ENCODE measurements at regions not wholly inside any gene's neighbourhood (a gene's known extent, or its start where the extent isn't known, plus 50 kb on each side); places are given as distances from the start of the nearest gene placed in this dataset.

GRCh38 chr14:38080696-38081095 is 127.0 kb upstream of the SSTR1 start:
- H3K4me3 ChIP-seq (ENCODE audit: low read length), result no peak overlapping the region
- no peak overlapping the region for H3K9ac ChIP-seq (ENCODE audit: low read length)
- H3K4me1 ChIP-seq (ENCODE audit: control insufficient read depth, low read depth, low read length), result peaks cover 14% of the 10 kb centered on the region

GRCh38 chr14:38083039-38083438 is 124.7 kb upstream of the SSTR1 start:
- H3K27me3 ChIP-seq (ENCODE audit: control insufficient read depth, insufficient read depth, low read length), result no peaks in the 10 kb centered on the region
- peaks cover 14% of the 10 kb centered on the region for H3K4me1 ChIP-seq (ENCODE audit: control insufficient read depth, low read depth, low read length)
- H3K9ac ChIP-seq (ENCODE audit: low read length), result no peak overlapping the region
- no peaks in the 10 kb centered on the region for H3K9me3 ChIP-seq (ENCODE audit: control insufficient read depth, low read depth, low read length)
- no peak overlapping the region for H3K27ac ChIP-seq (ENCODE audit: low read length)
- no peak overlapping the region for H3K4me3 ChIP-seq (ENCODE audit: low read length)
- no peaks in the 10 kb centered on the region for H3K36me3 ChIP-seq (ENCODE audit: control insufficient read depth, low read depth, low read length)

More at GRCh38 chr14:38080696-38081095, 127.0 kb upstream of the SSTR1 start:
- no peaks in the 10 kb centered on the region for H3K36me3 ChIP-seq (ENCODE audit: control insufficient read depth, low read depth, low read length)
- H3K27ac ChIP-seq (ENCODE audit: low read length), result no peak overlapping the region
- H3K9me3 ChIP-seq (ENCODE audit: control insufficient read depth, low read depth, low read length), result no peaks in the 10 kb centered on the region
- H3K27me3 ChIP-seq (ENCODE audit: control insufficient read depth, insufficient read depth, low read length), result no peaks in the 10 kb centered on the region

- H3K9ac ChIP-seq (ENCODE audit: low read length), result no peak overlapping the region
- no peaks in the 10 kb centered on the region for H3K4me1 ChIP-seq (ENCODE audit: control insufficient read depth, low read depth, low read length)
- H3K4me3 ChIP-seq (ENCODE audit: low read length), result no peak overlapping the region
- no peak overlapping the region for H3K27ac ChIP-seq (ENCODE audit: low read length)
- H3K27me3 ChIP-seq (ENCODE audit: control insufficient read depth, insufficient read depth, low read length), result no peaks in the 10 kb centered on the region
- H3K36me3 ChIP-seq (ENCODE audit: control insufficient read depth, low read depth, low read length), result no peaks in the 10 kb centered on the region
- peaks cover 10% of the 10 kb centered on the region for H3K9me3 ChIP-seq (ENCODE audit: control insufficient read depth, low read depth, low read length)
These were observed 118.6 kb upstream of the SSTR1 start for GRCh38 chr14:38089123-38089522.

- Histone ChIP-seq H3K36me3 (ENCODE audit: control insufficient read depth, low read depth, low read length) (no peaks in the 10 kb centered on the region), H3K4me1 (ENCODE audit: control insufficient read depth, low read depth, low read length) (no peaks in the 10 kb centered on the region), H3K4me3 (ENCODE audit: low read length) (no peak overlapping the region), H3K27me3 (ENCODE audit: control insufficient read depth, insufficient read depth, low read length) (no peaks in the 10 kb centered on the region), H3K27ac (ENCODE audit: low read length) (no peak overlapping the region), H3K9ac (ENCODE audit: low read length) (no peak overlapping the region), H3K9me3 (ENCODE audit: control insufficient read depth, low read depth, low read length) (peaks cover 11% of the 10 kb centered on the region)
These were observed 117.2 kb upstream of the SSTR1 start for GRCh38 chr14:38090506-38090905.

GRCh38 chr14:38098074-38098836 is 109.4 kb upstream of the SSTR1 start:
- no peaks in the 10 kb centered on the region for H3K36me3 ChIP-seq (ENCODE audit: control insufficient read depth, low read depth, low read length)
- no peak overlapping the region for H3K27ac ChIP-seq (ENCODE audit: low read length)
- no peak overlapping the region for H3K9ac ChIP-seq (ENCODE audit: low read length)
- H3K4me3 ChIP-seq (ENCODE audit: low read length), result no peak overlapping the region
- H3K27me3 ChIP-seq (ENCODE audit: control insufficient read depth, insufficient read depth, low read length), result no peaks in the 10 kb centered on the region
- H3K4me1 ChIP-seq (ENCODE audit: control insufficient read depth, low read depth, low read length), result no peaks in the 10 kb centered on the region
- H3K9me3 ChIP-seq (ENCODE audit: control insufficient read depth, low read depth, low read length), result peaks cover 16% of the 10 kb centered on the region

- H3K4me3 ChIP-seq (ENCODE audit: low read length), result no peak overlapping the region
- H3K4me1 ChIP-seq (ENCODE audit: control insufficient read depth, low read depth, low read length), result no peaks in the 10 kb centered on the region
- no peaks in the 10 kb centered on the region for H3K27me3 ChIP-seq (ENCODE audit: control insufficient read depth, insufficient read depth, low read length)
- no peak overlapping the region for H3K9ac ChIP-seq (ENCODE audit: low read length)
- no peaks in the 10 kb centered on the region for H3K36me3 ChIP-seq (ENCODE audit: control insufficient read depth, low read depth, low read length)
- peaks cover 6% of the 10 kb centered on the region for H3K9me3 ChIP-seq (ENCODE audit: control insufficient read depth, low read depth, low read length)
- no peak overlapping the region for H3K27ac ChIP-seq (ENCODE audit: low read length)
These were observed 106.0 kb upstream of the SSTR1 start for GRCh38 chr14:38101679-38102078.

- Histone ChIP-seq H3K36me3 (ENCODE audit: control insufficient read depth, low read depth, low read length) (no peaks in the 10 kb centered on the region), H3K4me3 (ENCODE audit: low read length) (no peak overlapping the region), H3K9ac (ENCODE audit: low read length) (no peak overlapping the region)
These were observed 104.0 kb upstream of the SSTR1 start for GRCh38 chr14:38103542-38104225.

GRCh38 chr14:38105106-38105702 is 102.5 kb upstream of the SSTR1 start:
- no peaks in the 10 kb centered on the region for H3K4me1 ChIP-seq (ENCODE audit: control insufficient read depth, low read depth, low read length)
- H3K9me3 ChIP-seq (ENCODE audit: control insufficient read depth, low read depth, low read length), result peaks cover 6% of the 10 kb centered on the region
- H3K27me3 ChIP-seq (ENCODE audit: control insufficient read depth, insufficient read depth, low read length), result no peaks in the 10 kb centered on the region
- no peak overlapping the region for H3K27ac ChIP-seq (ENCODE audit: low read length)
- H3K9ac ChIP-seq (ENCODE audit: low read length), result no peak overlapping the region
- H3K4me3 ChIP-seq (ENCODE audit: low read length), result no peak overlapping the region
- no peaks in the 10 kb centered on the region for H3K36me3 ChIP-seq (ENCODE audit: control insufficient read depth, low read depth, low read length)

More at GRCh38 chr14:38103542-38104225, 104.0 kb upstream of the SSTR1 start:
- Histone ChIP-seq H3K27me3 (ENCODE audit: control insufficient read depth, insufficient read depth, low read length) (no peaks in the 10 kb centered on the region), H3K9me3 (ENCODE audit: control insufficient read depth, low read depth, low read length) (peaks cover 6% of the 10 kb centered on the region), H3K4me1 (ENCODE audit: control insufficient read depth, low read depth, low read length) (no peaks in the 10 kb centered on the region), H3K27ac (ENCODE audit: low read length) (no peak overlapping the region)

GRCh38 chr14:38107216-38107631 is 100.5 kb upstream of the SSTR1 start:
- Histone ChIP-seq H3K36me3 (ENCODE audit: control insufficient read depth, low read depth, low read length) (no peaks in the 10 kb centered on the region), H3K9me3 (ENCODE audit: control insufficient read depth, low read depth, low read length) (no peaks in the 10 kb centered on the region), H3K27me3 (ENCODE audit: control insufficient read depth, insufficient read depth, low read length) (no peaks in the 10 kb centered on the region), H3K4me3 (ENCODE audit: low read length) (no peak overlapping the region), H3K4me1 (ENCODE audit: control insufficient read depth, low read depth, low read length) (no peaks in the 10 kb centered on the region), H3K9ac (ENCODE audit: low read length) (no peak overlapping the region), H3K27ac (ENCODE audit: low read length) (no peak overlapping the region)

- H3K27me3 ChIP-seq (ENCODE audit: control insufficient read depth, insufficient read depth, low read length), result no peaks in the 10 kb centered on the region
- no peak overlapping the region for H3K9ac ChIP-seq (ENCODE audit: low read length)
- no peaks in the 10 kb centered on the region for H3K9me3 ChIP-seq (ENCODE audit: control insufficient read depth, low read depth, low read length)
- peaks cover 10% of the 10 kb centered on the region for H3K4me1 ChIP-seq (ENCODE audit: control insufficient read depth, low read depth, low read length)
- H3K36me3 ChIP-seq (ENCODE audit: control insufficient read depth, low read depth, low read length), result no peaks in the 10 kb centered on the region
- no peak overlapping the region for H3K4me3 ChIP-seq (ENCODE audit: low read length)
- no peak overlapping the region for H3K27ac ChIP-seq (ENCODE audit: low read length)
These were observed 99.0 kb upstream of the SSTR1 start for GRCh38 chr14:38108681-38109080.

- Histone ChIP-seq H3K4me3 (ENCODE audit: low read length) (no peak overlapping the region), H3K9me3 (ENCODE audit: control insufficient read depth, low read depth, low read length) (no peaks in the 10 kb centered on the region), H3K9ac (ENCODE audit: low read length) (no peak overlapping the region), H3K27ac (ENCODE audit: low read length) (no peak overlapping the region), H3K36me3 (ENCODE audit: control insufficient read depth, low read depth, low read length) (no peaks in the 10 kb centered on the region), H3K4me1 (ENCODE audit: control insufficient read depth, low read depth, low read length) (peaks cover 14% of the 10 kb centered on the region), H3K27me3 (ENCODE audit: control insufficient read depth, insufficient read depth, low read length) (no peaks in the 10 kb centered on the region)
These were observed 97.4 kb upstream of the SSTR1 start for GRCh38 chr14:38110258-38110657.
